ENCODE measurements at regions not wholly inside any gene's neighbourhood (a gene's known extent, or its start where the extent isn't known, plus 50 kb on each side); places are given as distances from the start of the nearest gene placed in this dataset.

DNA sequence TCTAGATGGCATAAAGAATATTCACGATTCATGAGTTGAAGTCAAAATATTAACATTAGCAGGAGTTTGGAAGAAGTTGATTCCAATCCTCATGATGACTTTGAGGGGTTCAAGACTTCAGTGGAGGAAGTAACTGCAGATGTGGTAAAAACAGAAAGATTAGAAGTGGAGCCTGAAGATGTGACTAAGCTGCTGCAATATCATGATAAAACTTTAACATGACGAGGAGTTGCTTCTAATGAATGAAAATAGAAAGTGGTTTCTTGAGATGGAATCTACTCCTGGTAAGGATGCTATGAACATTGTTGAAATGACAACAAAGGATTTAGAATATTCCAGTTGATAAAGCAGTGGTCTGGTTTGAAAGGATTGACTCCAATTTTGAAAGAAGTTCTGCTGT, 70.1 kb upstream of the TMLHE start:
- DNase-seq, result no peak

GRCh38 chrX:155679715-155680114, 67.0 kb upstream of the TMLHE start:
- DNase-seq, result no peak

DNA sequence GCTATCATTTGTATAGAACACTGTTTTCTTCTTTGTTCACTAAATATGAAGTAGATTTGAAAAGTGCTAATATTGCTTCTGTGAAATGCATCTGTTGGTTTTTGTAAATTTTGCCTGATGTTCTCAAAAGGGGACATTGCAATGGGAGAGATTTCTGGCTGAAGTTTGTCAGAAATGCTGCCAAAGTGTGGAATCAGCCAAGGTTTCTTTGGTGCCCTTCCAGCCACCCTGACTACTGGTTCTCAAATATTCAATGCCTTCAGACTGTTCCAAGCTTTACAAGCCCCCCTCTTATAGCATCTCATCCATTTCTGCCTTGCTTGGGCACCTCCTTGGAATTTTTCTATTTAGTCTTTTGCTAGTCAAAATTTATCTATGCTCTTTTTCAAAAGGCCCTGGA, 60.6 kb upstream of the TMLHE start:
- no peak for DNase-seq

DNA sequence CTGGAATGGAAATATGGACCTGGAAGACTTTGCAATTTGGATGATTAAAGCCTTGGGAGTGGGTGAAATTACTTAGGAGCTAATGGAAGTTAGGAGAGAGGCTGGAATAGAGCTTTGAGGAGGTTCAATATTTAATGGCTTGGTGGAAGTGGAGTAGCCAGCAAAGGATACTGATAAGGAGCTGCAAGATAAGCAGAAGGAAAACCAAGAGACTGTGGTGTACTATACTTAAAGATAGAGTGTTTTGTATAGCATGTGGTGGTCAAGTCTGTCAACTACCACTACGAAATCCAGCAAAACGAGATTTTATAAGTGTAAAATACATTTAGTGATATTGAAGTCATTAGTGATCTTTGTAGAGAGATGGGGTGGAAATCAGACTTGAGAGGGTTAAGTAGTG, 54.0 kb upstream of the TMLHE start:
- DNase-seq, result no peak
